GM21515 (cell line): ENCODE measurements at regions not wholly inside any gene's neighbourhood (a gene's known extent, or its start where the extent isn't known, plus 50 kb on each side); places are given as distances from the start of the nearest gene placed in this dataset.

Experiments used
- ATAC-seq: cut with Tn5 transposase; IDR thresholded peaks from one replicate; pipeline ENCODE4 v1.9.1; 2021; ENCODE audit not compliant: unreplicated experiment

DNA sequence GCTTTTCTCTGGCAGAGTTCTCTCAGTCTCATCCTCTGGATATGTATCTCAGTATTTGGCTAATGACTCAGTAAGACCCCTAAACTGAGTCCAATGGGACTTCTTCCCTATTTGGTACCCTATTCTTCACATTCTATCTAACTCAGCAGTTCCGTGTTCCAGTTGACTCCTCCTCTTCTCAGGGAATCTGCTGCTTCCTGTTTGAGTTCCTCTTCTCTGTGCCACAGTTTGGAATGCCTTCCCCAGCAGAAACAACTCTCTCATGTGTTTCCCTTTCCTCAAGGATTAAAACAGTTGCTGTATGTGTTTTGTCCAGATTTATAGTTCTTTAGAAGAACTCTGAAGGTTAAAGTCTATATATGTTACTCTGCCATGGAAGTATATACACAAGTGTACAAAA is 344.0 kb upstream of the RARB start:
- no peak for ATAC-seq

- ATAC-seq = no peak
These were observed 341.3 kb upstream of the RARB start for GRCh38 chr3:25086721-25087120.

- no peak for ATAC-seq
These were observed 339.8 kb upstream of the RARB start for GRCh38 chr3:25088284-25088683.

- no peak for ATAC-seq
These were observed 337.2 kb upstream of the RARB start for GRCh38 chr3:25090698-25091453.

DNA sequence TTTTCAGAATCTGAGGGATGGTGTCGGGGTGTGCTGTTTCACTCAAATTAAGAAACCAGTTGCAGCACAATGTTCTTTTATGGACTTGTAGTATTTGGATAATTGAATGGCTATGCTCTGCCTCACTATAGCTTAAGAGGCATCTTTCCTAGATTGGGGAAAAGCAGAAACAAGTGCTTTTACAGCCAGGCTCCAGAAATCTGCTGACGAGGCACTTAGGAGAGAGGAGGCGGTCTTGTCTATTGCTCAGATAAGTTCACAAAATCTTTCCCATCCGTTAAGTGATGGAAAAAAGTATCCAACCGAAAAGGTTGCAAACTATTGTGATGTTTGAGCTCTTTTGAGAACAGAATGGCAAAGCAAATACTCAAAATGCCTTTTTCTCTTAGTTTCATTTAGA is 336.1 kb upstream of the RARB start:
- no peak for ATAC-seq

DNA sequence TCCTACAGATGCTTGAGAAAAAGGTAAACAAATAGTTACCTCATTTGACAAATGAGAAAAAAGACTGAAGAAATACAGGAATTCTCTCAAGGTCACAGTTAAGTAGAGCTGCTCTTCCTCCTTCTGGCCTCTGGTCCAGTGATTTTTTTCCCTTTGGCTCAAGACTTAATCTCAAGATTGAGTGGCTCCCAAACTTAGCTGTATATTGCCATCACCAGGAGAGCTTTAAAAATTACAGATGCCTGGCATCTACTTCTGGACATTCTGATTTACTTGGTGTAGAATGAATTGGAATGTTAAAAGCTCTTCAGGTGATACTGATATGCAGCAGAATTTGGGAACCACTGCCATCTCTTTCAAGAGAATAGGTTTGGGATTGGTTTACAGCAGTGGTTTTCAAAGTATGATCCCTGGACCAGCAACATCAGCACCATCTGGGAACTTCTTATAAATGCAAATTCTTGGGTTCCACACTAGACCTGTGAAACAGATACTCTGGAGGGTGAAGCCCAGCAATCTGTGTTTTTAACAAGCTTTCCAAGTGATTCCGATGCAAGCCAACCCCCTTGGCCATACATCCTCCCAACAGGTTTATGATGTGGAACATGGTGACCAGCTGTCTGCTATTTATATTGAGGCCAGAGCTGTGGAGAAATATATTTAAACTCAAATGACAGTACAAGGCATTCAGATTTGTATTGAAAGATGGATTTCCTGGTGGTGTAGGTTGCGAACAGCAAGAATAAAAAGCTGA is 333.0 kb upstream of the RARB start:
- no peak for ATAC-seq

DNA sequence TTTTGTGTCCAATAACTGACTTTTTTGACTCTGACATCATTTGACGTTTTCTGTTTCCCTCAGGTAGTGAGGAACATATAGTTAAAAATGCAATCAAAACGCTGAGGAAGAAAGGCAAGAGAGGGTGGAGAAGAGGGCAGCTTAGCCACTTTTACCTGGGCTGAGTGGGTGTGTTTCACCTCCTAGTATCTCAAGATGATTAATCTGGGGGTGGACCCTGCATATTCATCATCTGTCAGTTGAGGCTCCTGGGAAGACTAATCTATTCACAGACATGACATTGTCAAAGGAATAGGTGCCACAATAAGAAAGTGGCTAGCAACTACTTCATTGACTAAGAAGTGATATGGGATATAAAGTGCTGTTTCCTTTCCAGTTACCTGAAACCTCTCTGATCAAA is 331.5 kb upstream of the RARB start:
- ATAC-seq = no peak

DNA sequence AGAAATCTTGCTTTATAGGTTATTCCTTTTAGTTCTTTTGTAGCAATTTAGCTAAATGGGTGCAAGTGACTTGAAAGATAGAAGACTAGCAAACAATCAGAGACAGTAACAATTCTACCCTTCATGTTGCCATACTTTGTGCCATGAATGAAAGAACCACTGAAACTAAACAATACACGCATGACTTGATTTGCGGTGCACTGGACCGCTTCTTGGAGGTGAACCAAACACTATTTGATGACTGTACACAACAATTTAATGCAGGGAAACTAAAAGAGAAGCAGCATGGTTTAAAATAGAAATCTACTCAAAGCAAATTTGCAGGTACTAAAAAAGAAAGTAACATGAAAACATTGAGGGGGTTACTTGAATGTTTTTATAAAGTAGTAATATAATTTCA is 331.0 kb upstream of the RARB start:
- ATAC-seq = no peak

GRCh38 chr3:25099666-25100065 is 328.4 kb upstream of the RARB start:
- no peak for ATAC-seq

DNA sequence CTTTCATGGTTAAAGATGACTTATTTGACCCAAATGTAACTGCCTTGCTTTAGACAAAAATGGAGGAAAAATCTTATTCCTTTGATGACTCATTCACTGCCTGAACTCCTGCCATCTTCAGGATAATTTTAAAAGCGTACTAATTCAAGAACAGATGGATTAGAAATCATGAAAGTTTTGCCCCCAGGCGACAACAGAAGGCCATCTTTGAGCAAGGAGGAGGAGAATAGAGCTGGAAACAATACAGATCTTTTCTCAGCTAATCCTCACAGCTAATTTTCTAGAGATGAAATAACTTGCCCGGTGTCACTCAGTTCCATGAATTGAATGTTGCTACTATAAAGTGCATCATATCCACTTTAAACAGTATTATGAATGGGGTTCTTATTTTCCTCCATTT is 324.7 kb upstream of the RARB start:
- ATAC-seq = no peak

GRCh38 chr3:25107918-25108617 is 320.0 kb upstream of the RARB start:
- ATAC-seq = no peak

DNA sequence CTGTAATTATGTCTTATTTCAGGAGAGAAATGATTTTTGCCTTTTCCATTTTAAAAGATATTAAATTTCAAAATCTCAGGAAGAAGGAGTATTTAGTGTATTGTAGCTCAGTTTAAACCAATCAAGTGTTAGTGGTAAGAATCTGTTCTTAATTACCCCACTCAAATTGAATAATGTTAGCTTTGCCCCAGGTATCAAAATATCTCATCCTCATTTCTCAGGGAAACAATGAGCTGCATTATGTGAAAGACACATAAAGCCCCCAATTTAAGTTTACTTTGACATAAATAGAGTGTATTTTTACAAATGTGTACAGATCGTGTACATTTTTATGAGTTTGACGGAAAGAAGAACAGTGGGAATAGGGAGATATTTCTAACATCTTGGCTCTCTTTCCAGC is 317.4 kb upstream of the RARB start:
- ATAC-seq = no peak

- ATAC-seq = no peak
These were observed 314.2 kb upstream of the RARB start for GRCh38 chr3:25113891-25114290.

- ATAC-seq = no peak
These were observed 313.5 kb upstream of the RARB start for GRCh38 chr3:25114532-25114931.

DNA sequence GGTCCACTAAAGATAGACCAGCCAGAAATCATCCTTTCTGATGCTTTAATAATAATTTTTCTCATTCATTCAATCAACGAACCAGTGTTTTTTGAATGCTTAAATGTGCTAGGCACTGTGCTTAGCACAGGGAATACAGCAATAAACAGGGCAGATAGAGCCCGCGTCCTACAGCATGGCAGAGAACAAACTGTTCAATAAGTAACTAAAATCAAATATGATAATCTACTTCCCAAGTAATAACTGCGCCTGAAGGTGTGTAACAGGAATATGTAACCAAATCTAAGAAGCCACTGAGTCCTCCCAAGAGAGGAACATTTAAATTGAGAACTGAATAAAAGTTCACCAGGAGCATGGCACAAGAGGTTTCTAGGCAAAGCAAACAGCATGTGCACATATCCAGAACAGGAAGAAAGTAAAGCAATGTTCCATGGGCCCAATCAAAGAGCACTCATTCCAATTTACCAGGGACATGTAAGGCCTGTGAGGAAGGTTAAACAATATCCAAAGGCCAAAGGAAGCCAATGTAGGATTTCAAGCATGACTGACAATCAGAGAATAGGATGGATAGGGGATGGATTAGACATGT is 311.0 kb upstream of the RARB start:
- no peak for ATAC-seq

- ATAC-seq = no peak
These were observed 308.4 kb upstream of the RARB start for GRCh38 chr3:25119682-25120081.

DNA sequence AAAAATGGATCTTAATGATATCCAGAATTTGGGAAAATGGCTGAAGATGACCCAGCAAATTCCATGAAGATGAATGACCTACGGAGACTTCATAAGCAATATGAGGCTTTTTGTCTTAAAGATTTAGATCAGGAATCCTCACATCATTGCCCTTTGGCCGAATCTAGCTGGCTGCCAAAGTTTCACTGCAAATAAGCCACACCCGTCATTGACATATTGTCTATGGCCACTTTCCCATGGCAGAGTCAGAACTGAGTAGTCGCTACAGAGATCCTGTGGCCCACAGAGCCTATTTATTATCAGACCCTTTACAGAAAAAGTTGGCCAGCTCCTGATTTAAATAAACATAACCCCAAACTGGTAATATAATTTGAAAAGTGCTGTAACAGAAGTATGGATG is 307.4 kb upstream of the RARB start:
- ATAC-seq = no peak

GRCh38 chr3:25125201-25125600 is 302.9 kb upstream of the RARB start:
- no peak for ATAC-seq

- ATAC-seq = no peak
These were observed 299.3 kb upstream of the RARB start for GRCh38 chr3:25128735-25129134.

DNA sequence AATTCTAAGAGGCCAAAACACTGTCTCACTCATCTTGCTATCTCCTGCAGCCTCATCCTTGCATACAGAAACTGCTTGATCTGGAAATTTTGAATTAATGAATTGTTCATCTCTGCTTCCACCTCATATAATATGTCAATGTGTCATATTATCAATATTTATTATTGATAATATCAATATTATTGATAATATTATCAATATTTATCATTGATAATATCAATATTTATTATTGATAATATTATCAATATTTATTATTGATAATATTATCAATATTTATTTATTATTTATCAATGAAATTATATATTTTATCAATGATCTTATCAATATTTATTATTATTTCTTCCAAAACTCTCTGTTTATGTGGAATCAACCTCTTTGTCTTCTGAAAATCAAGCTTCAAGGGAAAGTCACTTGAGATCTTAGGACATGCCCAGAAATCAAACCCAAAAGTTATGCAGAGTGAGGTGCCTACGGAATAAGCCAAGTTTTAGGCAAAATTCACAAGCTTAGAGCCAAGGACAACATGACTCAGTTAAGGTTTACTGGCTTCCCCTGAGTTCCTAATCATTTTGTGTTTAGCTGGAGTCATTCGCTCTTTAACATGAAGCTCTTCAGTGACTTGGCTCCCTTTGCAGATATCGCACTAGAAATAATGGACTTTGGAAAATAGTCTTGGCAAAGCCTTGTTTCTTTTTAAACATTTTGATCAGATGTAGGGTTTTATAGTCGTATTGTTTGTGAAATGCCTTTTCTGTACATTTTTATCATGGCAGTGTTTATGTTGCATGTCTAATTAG is 297.1 kb upstream of the RARB start:
- ATAC-seq = no peak

GRCh38 chr3:25133588-25133987 is 294.5 kb upstream of the RARB start:
- ATAC-seq = no peak
